ENCODE measurements at regions not wholly inside any gene's neighbourhood (a gene's known extent, or its start where the extent isn't known, plus 50 kb on each side); places are given as distances from the start of the nearest gene placed in this dataset.

DNA sequence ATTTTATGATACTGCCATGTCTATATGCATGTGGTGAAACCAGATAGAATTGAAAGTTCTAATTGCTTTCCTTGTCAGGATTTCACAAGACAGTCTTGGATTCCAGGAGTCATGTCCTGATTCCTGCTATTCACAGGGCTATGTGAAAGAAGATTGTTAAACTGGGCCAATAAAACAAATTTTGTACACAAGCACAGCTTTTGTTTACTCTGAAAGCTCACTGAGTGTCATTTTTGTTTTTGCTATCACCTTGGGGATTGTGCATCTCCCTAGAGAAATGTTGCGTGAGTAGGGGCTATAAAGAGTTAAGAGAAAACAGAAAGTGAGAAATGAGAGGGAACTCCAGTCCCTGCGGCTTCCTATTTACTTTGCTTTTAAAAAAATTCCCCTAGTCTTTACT, 627.5 kb downstream of the PKHD1 start:
- TF ChIP-seq, protein P1, sequence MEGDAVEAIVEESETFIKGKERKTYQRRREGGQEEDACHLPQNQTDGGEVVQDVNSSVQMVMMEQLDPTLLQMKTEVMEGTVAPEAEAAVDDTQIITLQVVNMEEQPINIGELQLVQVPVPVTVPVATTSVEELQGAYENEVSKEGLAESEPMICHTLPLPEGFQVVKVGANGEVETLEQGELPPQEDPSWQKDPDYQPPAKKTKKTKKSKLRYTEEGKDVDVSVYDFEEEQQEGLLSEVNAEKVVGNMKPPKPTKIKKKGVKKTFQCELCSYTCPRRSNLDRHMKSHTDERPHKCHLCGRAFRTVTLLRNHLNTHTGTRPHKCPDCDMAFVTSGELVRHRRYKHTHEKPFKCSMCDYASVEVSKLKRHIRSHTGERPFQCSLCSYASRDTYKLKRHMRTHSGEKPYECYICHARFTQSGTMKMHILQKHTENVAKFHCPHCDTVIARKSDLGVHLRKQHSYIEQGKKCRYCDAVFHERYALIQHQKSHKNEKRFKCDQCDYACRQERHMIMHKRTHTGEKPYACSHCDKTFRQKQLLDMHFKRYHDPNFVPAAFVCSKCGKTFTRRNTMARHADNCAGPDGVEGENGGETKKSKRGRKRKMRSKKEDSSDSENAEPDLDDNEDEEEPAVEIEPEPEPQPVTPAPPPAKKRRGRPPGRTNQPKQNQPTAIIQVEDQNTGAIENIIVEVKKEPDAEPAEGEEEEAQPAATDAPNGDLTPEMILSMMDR (optimal IDR thresholded peaks at IDR 0.05 in 1 of 3, IDR thresholded peaks at IDR 0.05 in 1 of 3, conservative IDR thresholded peaks at IDR 0.05 in 1 of 3; ENCODE audit: extremely low read depth in 1 of 3, insufficient read depth in 2 of 3, low read length in 3 of 3): no peak
- no peak for TF ChIP-seq EZH2 (IDR thresholded peaks at IDR 0.05; ENCODE audit: low read length)

Data from keratinocyte (primary cell).